ENCODE measurements at regions not wholly inside any gene's neighbourhood (a gene's known extent, or its start where the extent isn't known, plus 50 kb on each side); places are given as distances from the start of the nearest gene placed in this dataset.

DNA sequence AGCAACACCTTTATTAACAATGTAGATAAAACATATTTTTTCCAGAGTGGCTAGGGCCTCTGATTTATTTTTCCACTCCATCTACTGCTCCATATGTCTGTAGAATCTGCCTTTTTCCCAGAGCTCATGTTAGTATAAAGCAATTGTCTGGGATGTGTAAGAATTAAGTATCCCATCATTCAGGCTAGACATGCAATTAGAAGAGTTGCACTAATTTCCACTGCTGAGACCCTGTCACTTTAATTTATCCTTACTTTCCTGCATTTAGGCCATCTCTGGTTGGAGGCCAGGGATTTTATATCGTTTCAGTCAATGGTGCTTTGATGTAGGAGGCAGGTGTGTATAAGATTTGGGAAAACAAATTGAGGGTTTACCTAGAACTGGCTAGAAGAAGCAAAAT, 286.1 kb upstream of the POU3F2 start:
- TF ChIP-seq, protein P1, sequence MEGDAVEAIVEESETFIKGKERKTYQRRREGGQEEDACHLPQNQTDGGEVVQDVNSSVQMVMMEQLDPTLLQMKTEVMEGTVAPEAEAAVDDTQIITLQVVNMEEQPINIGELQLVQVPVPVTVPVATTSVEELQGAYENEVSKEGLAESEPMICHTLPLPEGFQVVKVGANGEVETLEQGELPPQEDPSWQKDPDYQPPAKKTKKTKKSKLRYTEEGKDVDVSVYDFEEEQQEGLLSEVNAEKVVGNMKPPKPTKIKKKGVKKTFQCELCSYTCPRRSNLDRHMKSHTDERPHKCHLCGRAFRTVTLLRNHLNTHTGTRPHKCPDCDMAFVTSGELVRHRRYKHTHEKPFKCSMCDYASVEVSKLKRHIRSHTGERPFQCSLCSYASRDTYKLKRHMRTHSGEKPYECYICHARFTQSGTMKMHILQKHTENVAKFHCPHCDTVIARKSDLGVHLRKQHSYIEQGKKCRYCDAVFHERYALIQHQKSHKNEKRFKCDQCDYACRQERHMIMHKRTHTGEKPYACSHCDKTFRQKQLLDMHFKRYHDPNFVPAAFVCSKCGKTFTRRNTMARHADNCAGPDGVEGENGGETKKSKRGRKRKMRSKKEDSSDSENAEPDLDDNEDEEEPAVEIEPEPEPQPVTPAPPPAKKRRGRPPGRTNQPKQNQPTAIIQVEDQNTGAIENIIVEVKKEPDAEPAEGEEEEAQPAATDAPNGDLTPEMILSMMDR (IDR thresholded peaks at IDR 0.05; ENCODE audit: insufficient read depth, low read length): no peak
- TF ChIP-seq, protein P2, sequence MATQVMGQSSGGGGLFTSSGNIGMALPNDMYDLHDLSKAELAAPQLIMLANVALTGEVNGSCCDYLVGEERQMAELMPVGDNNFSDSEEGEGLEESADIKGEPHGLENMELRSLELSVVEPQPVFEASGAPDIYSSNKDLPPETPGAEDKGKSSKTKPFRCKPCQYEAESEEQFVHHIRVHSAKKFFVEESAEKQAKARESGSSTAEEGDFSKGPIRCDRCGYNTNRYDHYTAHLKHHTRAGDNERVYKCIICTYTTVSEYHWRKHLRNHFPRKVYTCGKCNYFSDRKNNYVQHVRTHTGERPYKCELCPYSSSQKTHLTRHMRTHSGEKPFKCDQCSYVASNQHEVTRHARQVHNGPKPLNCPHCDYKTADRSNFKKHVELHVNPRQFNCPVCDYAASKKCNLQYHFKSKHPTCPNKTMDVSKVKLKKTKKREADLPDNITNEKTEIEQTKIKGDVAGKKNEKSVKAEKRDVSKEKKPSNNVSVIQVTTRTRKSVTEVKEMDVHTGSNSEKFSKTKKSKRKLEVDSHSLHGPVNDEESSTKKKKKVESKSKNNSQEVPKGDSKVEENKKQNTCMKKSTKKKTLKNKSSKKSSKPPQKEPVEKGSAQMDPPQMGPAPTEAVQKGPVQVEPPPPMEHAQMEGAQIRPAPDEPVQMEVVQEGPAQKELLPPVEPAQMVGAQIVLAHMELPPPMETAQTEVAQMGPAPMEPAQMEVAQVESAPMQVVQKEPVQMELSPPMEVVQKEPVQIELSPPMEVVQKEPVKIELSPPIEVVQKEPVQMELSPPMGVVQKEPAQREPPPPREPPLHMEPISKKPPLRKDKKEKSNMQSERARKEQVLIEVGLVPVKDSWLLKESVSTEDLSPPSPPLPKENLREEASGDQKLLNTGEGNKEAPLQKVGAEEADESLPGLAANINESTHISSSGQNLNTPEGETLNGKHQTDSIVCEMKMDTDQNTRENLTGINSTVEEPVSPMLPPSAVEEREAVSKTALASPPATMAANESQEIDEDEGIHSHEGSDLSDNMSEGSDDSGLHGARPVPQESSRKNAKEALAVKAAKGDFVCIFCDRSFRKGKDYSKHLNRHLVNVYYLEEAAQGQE (IDR thresholded peaks at IDR 0.05; ENCODE audit: insufficient replicate concordance, low read depth): no peak
- TF ChIP-seq POLR2AphosphoS5 (IDR thresholded peaks at IDR 0.05; ENCODE audit: low read depth) (no peak), GABPA (IDR thresholded peaks at IDR 0.05; ENCODE audit: low read depth) (no peak), SPI1 (IDR thresholded peaks at IDR 0.05; ENCODE audit: borderline replicate concordance, low read depth) (no peak)

Measured in HL-60 (cell line).